ENCODE measurements at regions not wholly inside any gene's neighbourhood (a gene's known extent, or its start where the extent isn't known, plus 50 kb on each side); places are given as distances from the start of the nearest gene placed in this dataset.
"Not testable (repeated sequence)": the region's sequence is repeated elsewhere in the genome, so short reads cannot be mapped to it uniquely, and the experiment has no call there.

DNA sequence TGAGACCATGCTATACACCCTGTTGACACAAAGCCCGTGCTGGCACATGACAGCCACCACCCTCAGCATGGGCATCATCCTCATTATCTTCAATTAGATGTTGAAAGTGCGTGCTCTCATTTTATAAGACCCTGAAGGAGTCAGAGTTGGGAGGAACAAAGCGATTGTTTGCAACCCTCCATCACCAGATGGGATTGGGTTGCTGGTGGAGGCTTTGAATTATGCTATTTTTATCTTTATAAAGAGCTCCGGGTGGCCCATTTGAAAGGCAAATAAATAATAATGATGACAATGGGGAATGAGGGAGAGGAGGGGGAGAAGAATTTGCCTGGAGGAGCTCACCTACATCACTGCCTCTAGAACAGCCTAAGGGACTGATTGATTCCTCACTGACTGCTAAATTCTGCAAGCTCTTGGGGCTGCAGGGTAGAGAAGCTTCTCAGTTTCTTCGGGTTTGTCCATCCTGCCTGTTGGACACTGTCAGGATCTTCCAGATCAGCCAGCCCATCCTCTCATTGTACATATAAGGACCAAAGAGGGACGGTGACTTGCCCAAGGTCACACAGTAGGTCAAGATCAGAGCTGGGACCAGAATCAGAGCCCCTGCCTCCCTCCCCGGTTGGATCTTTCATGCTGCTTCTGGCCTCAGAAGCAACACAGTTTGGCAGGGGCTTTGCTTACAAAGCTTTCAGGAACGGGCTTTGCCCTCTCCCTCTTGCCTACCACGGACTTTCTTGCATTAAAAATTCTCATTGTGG, 130.9 kb upstream of the ZBTB40 start:
- DNase-seq, result no peak

DNA sequence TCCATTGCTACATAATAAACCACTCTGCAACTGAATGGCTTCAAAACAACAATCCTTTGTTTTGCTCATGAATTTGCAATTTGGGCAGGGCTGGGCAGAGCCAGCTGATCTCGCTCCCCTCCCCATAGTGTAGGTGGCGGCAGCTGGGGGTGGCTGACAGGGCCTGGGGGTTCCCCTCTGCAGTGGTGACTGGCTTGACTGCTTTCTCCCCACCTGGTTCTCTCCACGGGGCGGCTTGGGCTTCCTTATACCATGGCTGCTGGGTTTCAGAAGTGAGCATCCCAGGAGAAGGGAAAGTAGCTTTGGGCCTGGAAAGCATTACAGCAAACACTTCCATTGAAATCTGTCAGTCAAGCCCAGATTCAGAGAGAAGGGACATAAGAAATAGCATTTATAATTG, 129.7 kb upstream of the ZBTB40 start:
- DNase-seq, result no peak

DNA sequence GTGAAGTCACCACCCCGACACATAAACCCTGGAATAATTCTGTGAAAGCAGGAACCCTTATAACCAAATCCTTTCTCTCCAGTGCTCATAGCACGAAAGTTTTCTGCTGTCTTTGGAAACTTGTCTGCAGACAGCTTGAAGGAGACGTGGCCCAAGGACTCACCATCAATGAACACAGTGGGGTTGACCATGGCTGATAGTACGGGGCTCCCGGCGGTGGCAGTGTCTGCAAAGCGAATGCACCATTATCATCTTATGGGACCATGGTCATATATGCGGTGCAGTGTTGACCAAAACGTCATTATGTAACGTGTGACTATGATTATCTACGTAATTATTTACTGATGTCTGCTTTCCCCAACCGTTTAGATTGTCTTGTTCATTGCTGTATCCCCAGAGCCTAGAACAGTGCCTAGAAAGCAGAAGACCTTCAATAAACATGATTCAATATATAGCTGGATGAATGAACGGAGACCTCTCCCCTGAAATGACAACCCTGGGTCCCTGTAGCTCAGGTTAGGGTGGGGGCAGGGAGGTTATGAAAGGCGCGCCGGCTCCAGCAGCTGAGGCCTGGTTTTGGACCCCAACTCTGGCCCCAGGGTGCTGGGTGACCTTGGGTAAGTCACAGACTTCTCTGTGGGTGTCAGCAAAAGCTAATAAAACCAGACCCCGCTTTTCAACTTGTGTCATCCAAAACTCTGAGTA, 128.4 kb upstream of the ZBTB40 start:
- no peak for DNase-seq

DNA sequence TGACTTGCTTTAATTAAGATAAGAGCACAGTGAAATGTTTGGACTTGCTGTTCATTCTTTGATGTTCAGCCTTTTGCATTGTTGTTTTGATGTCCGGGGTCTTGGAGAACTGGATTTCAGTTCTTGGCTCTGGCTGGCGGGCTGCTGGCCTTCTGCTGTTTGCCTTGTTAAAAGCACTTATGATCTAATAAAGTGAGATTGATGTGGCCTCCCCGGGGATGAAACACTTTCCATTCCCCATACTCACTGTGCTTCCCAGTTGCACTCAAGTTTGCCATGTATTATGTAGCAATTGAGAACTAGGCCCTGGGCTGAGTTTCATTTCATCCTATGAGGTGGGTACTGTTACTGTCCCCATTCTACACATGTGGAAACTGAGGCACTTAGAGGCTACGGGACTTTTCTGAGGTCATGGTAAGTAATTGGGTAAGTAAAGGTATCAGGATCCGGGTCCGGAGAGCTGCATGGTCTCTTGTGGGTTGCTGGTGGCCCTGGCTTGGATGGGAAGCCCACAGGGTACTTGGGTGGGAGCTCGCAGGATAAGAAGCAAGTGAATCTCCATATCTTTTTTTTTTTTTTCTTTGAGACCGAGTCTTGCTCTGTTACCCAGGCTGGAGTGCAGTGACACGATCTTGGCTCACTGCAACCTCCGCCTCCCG, 127.7 kb upstream of the ZBTB40 start:
- no peak for DNase-seq

DNA sequence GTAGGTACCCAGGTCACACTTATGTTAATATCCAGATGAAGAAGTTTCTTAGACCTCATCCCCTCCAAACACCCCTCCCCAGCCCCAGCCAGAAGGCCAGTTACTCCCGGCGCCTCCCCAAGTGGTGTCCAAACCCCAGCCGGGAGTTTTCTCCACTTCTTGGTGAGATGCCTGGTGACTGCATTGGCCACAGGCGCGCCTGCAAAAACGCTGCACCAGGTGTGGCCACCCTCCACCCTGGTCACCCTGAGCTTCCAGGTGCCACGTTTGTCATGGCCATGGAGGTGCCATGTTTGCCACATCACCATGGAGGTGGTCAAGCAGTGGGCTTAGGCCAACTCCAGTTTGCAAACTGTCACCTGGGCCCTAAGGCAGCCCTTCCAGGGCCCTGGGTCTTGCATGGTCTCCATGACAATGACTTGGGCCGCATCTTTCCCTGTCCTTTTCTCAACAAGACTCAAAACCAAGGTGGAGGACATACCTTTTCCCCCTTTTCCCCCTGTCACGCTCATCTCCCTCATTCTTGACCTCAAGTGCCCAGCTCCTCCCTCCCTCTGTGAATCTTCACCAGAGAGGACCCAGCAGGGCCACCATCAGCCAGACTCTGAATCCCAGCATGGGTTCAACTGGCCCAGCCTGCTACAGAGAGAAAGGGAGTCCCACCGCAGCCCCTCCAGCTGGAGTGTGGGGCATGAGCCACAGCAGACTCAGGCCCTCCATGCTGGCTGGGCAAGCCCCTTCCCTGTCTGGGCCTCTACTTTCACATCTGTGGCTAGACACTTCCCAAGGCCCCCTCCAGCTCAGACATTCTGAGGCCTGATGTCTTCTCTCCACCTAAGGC, 125.9 kb upstream of the ZBTB40 start:
- no peak for DNase-seq

DNA sequence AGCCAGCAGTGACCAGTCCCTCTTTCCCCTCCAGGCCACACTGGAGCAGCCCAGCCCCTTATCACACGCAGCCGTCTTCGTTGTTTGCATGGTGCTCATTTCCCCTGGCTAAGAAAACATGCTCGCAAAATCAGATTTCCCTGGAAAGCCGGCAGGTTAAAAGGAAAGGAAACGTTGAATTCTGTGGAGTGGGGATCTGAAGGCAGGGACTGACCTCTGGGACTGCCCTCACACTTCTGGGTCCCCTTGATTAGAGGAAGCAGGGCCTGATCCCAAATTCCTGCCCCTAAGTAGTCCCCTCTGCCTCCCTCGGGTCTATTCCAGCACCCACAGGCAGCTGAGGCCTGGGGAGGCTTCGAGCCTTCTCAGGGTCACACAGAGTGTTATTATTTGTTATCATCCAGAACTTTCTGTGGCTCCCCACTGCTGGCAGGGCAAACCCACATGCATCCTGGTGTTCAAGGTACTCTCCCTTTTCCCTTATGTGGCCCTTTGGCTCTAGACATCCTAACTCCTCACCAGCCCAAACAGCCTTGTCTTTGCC, 125.2 kb upstream of the ZBTB40 start:
- DNase-seq, result no peak

DNA sequence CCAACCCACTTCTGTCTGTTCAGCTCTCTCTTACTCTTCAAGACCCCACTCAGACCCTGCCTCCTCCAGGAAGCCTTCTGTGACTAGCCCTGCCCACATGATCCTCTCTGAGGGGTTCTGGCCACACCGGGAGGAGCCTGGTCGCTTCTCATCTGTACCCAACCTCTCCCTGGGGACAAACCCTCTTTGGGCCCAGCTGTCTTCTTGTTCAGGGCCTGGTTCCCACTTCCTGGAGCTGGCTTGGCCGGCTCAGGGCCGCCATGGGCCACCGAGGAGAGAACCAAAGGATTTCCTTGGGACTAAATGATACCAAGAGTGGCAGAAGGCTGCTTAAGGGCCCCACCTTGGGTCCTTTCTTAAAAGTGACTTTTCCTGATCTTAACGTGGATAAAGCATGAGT, 124.7 kb upstream of the ZBTB40 start:
- DNase-seq, result no peak

DNA sequence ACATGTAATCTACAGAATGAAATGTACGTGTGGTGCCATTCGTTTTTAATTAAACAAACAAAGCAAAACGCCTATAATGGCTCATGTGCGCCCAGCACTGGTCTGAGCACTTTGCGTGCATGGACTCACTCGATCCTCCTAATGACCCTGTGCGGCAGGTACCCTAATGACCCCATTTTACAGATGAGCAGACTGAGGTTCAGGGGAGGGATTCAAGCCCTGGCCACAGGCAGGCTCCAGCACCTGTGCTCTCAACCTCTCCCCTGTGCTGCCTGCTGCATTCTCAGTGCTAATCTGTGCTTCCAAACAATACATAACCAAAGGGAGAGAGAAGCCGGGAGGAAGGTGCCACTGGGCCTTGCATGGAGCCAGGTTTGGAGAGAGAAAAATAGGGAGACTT, 124.2 kb upstream of the ZBTB40 start:
- DNase-seq, result no peak

DNA sequence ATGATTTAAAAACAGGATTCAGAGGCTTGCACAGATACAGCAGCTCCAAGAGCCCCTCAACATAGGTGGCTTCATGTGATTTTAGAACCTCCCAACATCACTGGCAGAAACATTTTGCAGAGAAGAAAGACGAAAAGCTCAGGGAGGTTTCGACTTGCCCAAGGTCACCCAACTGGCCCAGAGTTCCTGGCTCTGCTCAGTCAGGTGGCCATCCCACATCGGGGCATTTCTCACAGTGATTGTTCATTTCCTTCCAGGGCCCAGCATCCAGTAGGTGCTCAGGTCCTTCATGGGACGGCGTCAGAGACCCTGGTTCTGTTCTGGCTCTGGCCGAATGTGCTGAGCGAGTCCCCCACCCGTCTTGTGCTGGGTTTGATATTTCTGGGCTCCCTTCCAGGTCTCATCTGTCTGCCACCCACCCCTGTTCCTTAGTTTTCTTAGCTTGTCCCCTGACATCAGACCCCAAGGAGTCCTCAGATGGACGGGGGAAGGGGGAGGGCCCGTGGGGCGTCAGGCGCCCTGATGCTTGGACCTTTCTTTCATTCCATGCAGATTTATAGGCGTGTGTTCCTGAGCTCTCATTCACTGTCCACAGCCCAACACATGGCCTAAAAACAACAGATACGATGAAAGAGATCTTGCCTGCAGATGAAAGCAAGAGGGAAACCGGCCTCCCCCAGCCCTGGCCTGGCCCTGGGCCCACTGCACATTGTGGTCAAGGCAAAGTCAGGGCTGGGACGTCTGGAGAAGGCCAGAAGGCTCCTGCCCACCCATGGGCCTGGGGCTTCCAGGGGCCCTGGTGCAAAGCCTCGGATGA, 123.1 kb upstream of the ZBTB40 start:
- no peak for DNase-seq

DNA sequence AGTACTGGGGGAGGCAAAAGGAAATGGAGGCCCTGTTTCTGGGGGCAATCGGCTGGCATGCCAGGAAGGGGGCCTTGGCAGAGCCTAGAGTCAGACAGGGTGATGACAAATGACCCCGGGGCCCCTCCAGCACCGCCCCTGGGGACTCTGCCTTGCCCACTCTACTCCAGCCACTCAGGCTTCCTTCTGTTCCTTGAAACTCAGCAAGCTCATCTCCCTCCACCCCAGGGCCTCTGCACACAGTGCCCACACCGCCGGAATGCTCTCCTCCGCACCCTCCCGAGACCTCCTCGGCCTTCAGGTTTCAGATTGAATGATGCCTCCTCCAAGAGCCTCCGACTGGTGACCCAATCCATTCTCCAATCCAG, 122.5 kb upstream of the ZBTB40 start:
- no peak for DNase-seq

DNA sequence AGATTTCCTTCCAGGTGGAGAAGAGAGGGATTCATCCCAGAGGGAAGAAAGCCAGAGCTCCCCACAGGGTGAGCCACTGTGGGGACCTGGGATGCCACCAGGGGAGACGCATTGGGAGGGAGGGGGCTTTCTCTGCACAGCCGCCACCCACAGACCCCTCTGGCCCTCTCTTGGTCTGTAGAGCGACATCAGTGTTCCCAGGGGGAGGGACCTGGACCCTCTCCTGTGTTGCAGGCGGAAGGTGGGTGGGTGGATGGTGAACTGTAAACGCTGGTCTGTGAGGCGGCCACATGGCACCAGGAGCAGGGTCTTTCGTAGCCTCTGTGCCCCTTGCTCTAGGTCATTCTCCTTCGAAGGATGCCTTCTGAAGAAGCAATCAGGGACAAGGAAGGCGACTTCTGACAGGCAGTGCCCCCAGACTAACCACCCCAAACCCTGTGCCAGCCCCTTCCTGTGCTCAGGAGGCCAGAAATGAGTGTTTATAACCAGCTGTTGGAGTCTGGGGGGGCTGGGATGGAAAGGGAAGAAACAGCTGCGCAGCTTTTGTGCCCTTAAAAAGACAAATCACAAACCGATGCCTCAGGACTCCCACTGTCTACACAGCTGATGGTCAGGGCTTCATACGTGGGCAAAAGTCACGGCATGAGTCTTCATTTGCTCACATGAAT, 121.4 kb upstream of the ZBTB40 start:
- no peak for DNase-seq

DNA sequence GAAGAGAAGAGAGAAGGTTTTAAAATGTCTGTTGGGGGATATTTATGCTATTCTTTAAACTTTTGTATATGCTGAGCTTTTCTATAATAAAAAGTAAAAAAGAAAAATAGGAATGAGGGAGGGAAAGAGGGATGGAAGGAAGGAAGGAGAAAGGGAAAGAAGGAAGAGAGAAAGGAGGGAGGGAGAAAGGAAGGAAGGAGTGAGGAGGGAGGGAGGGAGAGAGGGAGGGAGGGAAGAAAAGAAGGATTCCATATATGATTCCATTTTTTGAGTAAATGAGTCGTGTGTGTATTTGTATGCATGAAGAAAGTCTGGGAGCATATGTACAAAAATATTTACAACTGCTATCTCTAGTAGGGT, 120.9 kb upstream of the ZBTB40 start:
- no peak for DNase-seq

DNA sequence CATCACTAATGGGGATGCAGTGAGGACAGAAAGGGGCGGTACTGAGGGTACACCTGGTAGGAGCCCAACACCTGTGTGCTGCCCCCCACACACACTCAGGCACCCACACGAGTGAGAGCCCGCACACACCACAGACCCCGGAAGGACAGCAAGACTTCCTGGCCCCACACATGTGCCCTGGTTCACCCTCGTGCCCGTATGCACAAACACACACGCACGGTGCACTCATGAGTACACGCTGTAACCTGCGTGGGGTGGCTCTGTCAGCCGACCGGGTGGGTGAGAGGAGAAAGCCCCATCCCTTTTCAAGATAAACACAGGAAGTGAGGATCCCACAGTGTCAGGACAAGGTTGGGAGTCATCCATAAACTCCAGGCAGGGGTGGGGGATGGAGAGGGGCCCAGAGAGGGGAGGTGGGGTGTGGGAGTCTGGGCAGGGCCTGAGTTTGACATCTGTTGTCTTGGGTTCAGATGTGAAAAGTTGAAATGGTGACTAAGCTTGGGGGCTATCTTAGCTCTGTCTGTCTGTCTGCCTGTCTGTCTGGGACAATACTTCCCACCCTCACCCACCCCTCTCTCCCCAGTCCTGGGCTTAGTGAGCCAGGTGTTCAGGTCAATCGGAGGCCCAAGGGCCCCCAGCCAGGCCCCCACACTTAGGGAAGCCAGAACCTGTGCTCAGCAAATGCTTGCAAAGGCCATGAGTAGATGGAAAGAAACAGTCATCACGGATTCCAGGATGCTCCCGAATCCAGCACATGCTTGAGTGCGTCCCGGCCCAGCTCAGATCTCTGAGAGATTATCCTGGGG, 119.8 kb upstream of the ZBTB40 start:
- DNase-seq, result peak; percentile 50

DNA sequence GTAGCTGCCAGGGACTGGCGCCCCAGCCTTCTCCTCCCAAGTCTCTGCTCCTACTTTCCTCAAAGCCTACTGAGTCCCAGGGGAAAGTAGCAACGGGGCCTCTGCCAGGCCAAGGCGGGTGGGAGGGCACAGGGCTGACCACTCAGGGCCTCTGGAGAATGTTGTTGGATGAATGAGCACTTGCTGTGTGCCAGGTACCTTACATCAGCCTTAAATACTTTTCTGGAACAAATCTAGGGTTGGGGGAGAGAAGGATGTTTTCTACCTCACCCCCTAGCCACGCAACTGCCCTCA, 119.3 kb upstream of the ZBTB40 start:
- DNase-seq, result no peak

DNA sequence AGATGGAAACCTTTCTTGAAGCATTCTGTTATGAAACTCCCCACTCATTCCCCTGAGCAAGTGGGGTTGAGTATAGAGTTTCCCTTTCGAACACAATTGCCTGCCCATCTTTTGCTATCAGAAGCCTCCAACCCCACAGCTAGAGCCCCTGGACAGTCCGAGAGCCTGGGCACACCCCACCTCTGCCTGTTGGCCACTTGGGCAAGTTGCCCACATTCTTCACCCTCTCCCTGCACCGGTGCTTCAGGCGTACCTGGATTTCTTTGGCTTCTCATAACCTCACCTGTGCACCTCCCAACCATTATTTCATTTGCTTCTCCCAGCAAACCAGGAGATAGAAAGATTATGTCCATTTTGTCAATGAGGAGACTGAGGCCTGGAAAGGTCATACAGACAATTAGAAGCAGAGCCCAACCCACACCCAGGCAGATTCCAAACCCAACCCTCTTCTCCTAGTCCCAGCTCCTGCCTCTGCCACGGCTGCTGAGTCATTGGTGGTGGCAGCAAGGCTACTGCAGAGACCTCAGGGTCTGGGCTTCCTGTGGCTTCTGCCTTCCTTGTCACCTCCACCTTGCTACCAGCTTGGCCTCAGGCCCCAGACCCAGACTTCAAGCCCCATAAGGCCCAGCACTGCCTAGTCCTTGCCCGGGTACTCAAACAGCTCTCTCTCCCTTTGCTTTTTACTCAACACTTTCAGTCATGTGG, 118.7 kb upstream of the ZBTB40 start:
- DNase-seq, result peak; percentile 15

DNA sequence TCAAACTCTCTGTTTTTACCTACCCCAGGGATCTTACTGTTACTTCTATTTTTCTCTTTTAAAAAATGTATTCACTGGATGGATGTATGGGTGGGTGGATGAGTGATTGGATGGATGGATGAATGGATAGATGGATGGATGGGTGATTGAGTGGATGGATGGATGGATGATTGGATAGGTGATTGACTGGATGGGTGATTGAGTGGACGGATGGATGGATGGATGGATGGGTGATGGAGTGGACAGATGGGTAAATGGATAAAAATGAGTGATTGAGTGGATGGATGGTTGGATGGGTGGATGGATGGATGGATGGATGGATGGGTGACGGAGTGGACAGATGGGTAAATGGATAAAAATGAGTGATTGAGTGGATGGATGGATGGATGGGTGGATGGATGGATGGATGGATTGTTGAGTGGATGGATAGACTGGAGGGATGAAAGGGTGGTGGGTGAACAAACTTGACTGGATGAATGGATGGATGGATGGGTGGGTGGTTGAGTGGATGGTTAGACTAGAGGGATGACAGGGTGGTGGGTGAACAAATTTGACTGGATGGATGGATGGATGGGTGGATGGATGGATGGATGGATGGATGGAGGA, 118.0 kb upstream of the ZBTB40 start:
- DNase-seq, result no peak

DNA sequence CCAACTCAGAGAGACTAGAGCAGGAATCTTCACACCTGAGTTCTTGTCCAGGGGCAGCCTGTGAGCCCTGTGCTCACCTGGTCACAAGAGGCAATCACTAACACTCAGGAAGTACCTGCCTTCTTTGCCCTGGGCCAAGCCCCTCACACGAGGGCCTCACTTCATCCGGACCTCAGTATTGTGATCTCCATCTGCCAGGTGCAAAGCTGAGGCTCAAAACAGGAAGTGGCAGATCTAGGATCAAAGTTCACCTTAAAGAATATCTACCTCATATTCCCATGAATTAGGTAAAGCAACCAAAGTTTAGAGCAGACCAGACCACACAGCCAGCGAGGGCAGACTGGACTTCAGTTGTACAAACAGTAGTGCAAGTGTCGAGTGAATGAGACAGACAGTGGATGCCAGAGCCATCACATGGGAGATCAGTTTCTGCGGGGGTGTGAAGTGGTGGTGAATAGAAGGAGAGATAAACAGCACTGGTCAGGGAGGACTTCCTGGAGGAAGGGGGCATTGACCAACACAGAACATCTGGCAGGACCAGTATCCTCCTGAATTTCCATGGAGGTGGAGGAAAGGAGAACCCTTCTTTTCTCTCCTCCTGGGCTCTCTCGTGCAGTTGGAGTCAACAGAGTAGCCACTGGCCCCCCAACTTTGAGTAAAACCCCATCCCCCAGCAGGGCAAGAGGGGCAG, 116.6 kb upstream of the ZBTB40 start:
- DNase-seq, result no peak

DNA sequence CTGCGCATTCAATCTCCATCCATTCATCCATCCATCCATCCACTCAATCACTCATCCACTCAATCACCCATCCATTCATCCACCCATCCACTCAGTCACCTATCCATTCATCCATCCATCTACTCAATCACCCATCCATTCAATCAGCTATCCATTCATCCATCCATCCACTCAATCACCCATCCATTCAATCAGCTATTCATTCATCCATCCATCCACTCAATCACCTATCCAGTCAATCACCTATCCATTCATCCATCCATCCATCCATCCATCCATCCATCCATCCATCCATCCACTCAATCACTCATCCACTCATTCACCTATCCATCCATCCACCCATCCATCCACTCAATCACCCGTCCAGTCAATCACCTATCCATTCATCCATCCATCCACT, 115.4 kb upstream of the ZBTB40 start:
- DNase-seq, result not testable (repeated sequence)

All from fibroblast of skin of right biceps (primary cell).